Lower leg skin (tissue), 3 donors: ENCODE measurements at regions not wholly inside any gene's neighbourhood (a gene's known extent, or its start where the extent isn't known, plus 50 kb on each side); places are given as distances from the start of the nearest gene placed in this dataset.

Source experiments
- CTCF ChIP-seq, 3 donors: fragments of 450-650 bp; IDR thresholded peaks; one replicate each; pipeline ENCODE4 v1.5.1; 2016; ENCODE audit warnings: antibody characterized with exemption in 3 of 3, mild to moderate bottlenecking in 3 of 3, moderate library complexity in 2 of 3
- POLR2A ChIP-seq, 2 donors: fragments of 450-650 bp; IDR thresholded peaks; one replicate each; pipeline ENCODE4 v1.6.1; 2016 to 2017; ENCODE audit warnings: antibody characterized with exemption in 2 of 2, mild to moderate bottlenecking in 1 of 2, moderate library complexity in 1 of 2

- TF ChIP-seq POLR2A (IDR thresholded peaks at IDR 0.05) (no peak), CTCF (IDR thresholded peaks at IDR 0.05) (no peak)
These were observed 171.1 kb upstream of the IRX6 start for GRCh38 chr16:55152875-55153390.
